ENCODE measurements at regions not wholly inside any gene's neighbourhood (a gene's known extent, or its start where the extent isn't known, plus 50 kb on each side); places are given as distances from the start of the nearest gene placed in this dataset.
A peak's percentile ranks its signal among the peaks of the same experiment; 100 is the strongest.

DNA sequence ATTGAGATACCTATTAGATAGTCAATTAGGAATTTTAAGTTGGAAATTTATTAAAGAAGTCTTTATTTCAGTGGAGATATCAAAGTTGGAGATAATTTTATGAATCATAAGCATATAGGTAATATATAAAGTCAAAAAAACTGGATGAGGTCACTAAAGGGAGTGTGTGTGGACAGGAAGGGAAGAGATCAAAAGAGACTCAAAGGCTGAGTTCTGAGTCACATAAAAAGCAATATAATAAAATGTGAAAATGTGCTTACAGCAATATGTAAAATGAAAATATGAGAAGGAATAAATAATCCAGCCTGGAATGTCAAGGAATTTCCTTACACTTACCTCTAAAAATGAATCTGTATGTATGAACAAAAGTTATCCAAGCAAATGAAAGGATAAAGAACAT, 583.3 kb upstream of the SORCS1 start:
- Mint-ChIP-seq H3K27ac (peak overlapping the region in 1 of 6 donors; percentile 16), H3K9me3 (peaks cover 0 to 20% (median 3%) of the 10 kb centered on the region in 7 donors), H3K27me3 (no peaks in the 10 kb centered on the region), H3K4me3 (no peak overlapping the region), H3K4me1 (no peaks in the 10 kb centered on the region), H3K36me3 (peaks cover 0 to 7% of the 10 kb centered on the region in 2 donors)
- no peak for ATAC-seq (ENCODE audit: low read depth in 2 of 2)
- no peak for DNase-seq

DNA sequence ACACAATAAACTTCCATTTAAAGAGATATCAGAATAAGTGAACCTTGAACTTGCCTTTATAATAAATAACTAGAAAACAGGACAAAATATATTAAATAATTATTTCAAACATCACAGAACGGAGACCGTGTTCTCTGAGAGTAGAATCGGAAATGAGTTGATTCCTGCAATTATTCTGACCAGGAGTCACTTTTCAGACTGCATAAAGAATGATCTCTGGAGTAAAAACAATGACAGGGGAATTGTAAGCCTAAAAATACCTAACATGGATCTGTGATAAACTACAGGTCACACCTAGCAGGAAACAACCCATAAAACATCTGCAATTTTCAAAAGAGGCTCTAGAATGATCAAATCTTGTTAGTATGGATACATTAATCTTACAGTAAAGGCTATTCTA, 577.5 kb upstream of the SORCS1 start:
- H3K4me3 Mint-ChIP-seq, result no peak overlapping the region
- no peak for ATAC-seq (ENCODE audit: low read depth in 2 of 2)

DNA sequence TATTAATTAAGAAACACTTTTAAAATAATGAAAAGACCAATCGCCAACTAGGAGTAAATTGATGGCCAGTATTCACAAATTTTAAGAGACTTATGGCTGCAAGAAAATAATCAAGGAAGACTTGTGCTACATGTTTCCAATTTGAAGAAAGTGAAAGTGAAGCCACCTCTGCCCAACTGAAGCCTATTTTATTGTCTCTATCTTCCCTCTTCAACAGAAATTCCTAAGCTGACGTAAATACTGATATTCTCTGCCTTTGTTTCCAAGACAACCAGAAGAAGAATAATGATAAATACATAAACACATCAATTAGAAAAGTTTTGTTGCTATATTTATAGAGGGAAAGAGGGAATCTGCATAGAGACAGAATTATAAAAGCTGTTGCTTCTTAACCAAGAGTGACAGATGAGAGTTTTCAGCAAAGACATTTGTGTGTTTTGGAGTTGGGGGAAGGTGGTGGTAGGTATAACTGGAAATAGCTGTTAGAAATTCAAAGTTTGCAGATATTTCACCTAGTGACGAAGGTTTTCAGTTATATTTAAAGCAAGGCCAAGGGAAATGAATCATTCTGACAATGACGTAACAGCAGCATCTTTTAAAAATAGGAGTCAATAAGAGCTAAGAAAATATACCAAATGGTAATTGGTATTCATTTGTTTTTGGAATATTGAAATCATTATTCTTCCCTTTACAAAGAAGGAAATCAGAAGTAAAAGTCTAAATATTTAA, 576.6 kb upstream of the SORCS1 start:
- no peak for ATAC-seq (ENCODE audit: low read depth in 2 of 2)
- Mint-ChIP-seq H3K27me3 (no peaks in the 10 kb centered on the region), H3K9me3 (peaks cover 0 to 28% (median 4%) of the 10 kb centered on the region in 7 donors), H3K4me3 (no peak overlapping the region), H3K4me1 (no peaks in the 10 kb centered on the region), H3K36me3 (no peaks in the 10 kb centered on the region), H3K27ac (peak overlapping the region in 1 of 6 donors; percentile 2)
- DNase-seq, result no peak

More for the DNA sequence above, 577.5 kb upstream of the SORCS1 start:
- Mint-ChIP-seq H3K4me1 (no peaks in the 10 kb centered on the region), H3K27me3 (no peaks in the 10 kb centered on the region), H3K36me3 (no peaks in the 10 kb centered on the region), H3K9me3 (peaks cover 0 to 28% (median 8%) of the 10 kb centered on the region in 7 donors), H3K27ac (no peak overlapping the region)
- DNase-seq, result no peak

DNA sequence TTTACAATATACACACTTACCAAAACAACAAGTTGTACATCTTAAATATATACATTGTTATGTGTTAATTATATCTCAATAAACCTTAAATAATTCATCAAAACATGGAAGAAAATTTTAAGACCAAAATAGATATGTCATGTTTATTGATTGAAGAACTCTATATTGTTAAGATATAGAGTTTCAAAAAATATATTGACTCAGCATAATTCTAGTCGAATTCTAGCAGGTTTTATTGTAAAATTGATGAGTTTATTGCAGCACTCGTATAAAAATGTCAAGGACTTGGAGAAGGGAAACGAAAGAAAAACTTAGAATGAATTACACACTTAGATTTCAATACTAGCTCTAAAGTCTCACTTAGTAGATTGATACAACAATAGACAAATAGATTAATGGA, 575.4 kb upstream of the SORCS1 start:
- ATAC-seq (ENCODE audit: low read depth in 2 of 2) (no peak), DNase-seq (no peak)
- Mint-ChIP-seq H3K9me3 (peaks cover 0 to 33% (median 9%) of the 10 kb centered on the region in 7 donors), H3K27me3 (no peaks in the 10 kb centered on the region), H3K4me1 (no peaks in the 10 kb centered on the region), H3K4me3 (no peak overlapping the region), H3K27ac (no peak overlapping the region), H3K36me3 (peaks cover 0 to 6% of the 10 kb centered on the region in 2 donors)

DNA sequence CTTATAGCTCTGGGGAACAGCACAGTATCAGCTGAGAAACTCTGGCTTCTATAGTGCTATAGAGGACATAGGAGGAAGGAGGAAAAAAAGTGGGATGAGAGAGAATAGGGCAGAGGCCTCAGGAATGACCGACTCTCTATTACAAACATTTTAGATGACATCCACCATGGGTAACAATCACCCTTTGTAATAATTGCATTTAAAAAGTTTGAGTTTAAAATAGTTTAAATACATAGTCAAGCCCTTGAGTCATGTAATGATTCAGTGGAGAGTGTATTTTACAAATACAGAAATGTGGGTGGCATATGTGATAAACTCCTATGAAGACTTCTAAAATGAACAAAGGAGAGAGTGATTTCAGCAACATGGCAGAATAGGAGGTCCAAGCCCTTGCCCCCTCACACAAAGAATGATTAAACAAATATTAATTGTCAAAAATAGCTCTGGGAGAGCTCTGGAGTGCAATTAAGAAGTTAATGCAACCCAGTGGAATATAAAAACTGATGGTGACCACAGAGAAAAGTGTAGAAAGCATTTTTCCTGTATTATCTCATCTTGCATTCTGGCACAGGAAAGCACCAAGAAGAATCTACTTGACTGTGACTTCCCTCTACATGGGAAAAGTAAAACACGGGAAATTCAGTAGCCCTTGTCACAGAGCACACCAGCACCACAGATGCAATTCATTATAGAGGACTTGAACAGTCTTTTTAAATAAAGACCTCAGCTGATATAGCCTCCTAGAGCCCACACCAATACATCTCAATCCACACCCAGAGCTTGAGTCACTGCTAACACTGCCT, 569.0 kb upstream of the SORCS1 start:
- Mint-ChIP-seq H3K27me3 (no peaks in the 10 kb centered on the region), H3K4me3 (no peak overlapping the region), H3K4me1 (no peaks in the 10 kb centered on the region), H3K27ac (no peak overlapping the region), H3K36me3 (peaks cover 7 to 24% of the 10 kb centered on the region in 2 donors), H3K9me3 (peaks cover 10 to 40% (median 17%) of the 10 kb centered on the region in 7 donors)
- ATAC-seq (ENCODE audit: low read depth in 2 of 2), result no peak
- DNase-seq, result no peak

DNA sequence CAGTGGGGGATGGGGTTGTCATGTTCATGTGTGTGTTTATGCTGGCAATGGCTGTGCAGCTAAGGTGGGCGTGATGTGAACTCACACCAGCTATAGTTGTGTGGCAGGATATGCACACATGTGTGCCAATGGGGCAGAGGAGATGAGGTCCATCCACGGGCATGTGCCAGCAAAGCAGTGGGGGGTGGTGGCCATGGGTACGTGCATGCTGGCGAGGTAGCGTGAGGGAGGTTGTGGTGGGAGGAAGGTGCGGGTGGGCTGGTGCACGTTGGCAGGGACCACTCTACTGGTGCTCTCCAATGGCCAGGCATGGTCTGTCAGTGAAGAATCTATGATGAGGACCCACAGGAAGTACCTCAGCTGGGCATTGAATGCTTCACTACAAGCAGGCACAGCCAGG, 567.5 kb upstream of the SORCS1 start:
- Mint-ChIP-seq H3K4me3 (no peak overlapping the region), H3K36me3 (peaks cover 7 to 24% of the 10 kb centered on the region in 2 donors), H3K27ac (no peak overlapping the region), H3K4me1 (no peaks in the 10 kb centered on the region), H3K9me3 (peaks cover 10 to 32% (median 16%) of the 10 kb centered on the region in 7 donors), H3K27me3 (no peaks in the 10 kb centered on the region)
- DNase-seq, result no peak
- no peak for ATAC-seq (ENCODE audit: low read depth in 2 of 2)

DNA sequence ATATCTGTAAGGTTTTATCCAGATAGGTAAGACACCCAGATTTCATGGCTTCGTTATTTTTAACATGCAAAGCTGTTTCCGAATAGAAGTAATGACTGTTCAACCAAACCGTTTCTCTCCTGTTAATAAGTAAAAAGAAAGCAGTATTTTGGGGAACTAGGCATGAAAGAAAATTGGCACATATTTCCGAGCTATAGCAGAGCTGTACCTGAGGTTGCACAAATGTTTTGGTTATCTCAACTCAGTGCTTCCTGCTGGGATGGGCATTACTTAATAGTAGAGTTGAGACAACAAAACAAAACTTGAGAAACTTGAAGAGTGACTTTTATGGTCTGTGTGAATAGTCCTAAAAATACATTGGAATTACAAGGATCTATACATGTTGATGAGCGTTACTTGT, 564.3 kb upstream of the SORCS1 start:
- Mint-ChIP-seq H3K27me3 (no peaks in the 10 kb centered on the region), H3K27ac (no peak overlapping the region), H3K4me1 (no peaks in the 10 kb centered on the region), H3K4me3 (peak overlapping the region in 1 of 8 donors; percentile 22), H3K36me3 (peaks cover under 1 to 8% of the 10 kb centered on the region in 2 donors), H3K9me3 (peaks cover 0 to 13% (median 8%) of the 10 kb centered on the region in 7 donors)
- no peak for DNase-seq
- ATAC-seq (ENCODE audit: low read depth in 2 of 2), result no peak

DNA sequence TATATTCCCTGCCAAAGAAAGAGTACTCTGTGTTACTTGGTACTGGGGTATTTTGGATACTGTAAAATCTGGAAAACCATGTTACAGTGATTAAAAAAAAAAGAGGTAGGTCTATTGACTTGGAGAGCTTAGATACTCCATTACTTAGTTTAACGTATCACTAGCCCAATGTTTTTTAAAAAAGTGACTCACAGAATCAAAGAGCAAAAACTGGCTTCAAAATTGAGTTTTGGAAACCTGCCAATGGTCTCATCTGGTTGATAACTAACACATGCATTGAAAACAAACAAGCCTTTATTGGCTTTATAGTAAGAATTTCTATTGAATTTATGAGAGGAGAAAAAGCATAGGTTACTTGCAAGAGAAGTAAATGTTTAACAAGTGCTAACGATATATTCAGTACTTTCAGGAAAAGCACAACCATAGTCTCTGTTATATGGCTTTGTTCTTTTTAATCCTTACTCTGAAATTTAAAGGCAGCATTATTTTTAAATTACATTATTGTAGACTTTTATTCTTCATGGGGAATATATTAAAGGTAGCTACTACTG, 563.3 kb upstream of the SORCS1 start:
- H3K27ac Mint-ChIP-seq, result no peak overlapping the region
- ATAC-seq (ENCODE audit: low read depth in 2 of 2) (no peak), DNase-seq (no peak)
- no peak overlapping the region for H3K4me3 Mint-ChIP-seq
- H3K27me3 Mint-ChIP-seq, result no peaks in the 10 kb centered on the region
- no peaks in the 10 kb centered on the region for H3K36me3 Mint-ChIP-seq
- no peaks in the 10 kb centered on the region for H3K4me1 Mint-ChIP-seq
- peaks cover 0 to 9% (median 3%) of the 10 kb centered on the region in 7 donors for H3K9me3 Mint-ChIP-seq

DNA sequence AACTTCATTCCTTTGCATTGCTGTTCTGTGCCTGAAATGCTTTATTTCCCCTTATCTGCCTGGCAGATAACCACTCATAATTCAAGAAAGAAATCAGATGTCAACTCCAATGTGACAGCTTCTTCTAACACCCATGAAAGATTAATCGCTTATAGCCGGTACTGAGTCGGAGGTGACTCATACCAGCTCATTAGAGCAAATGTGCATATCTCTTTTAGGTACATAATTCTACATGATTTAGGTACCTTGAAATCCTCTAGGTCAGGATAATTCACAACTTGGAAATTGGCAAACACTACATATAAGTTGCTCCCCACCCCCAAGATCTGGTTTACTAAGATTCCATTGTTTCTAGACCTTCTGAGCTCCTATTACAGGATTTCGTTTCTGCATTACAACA, 554.4 kb upstream of the SORCS1 start:
- Mint-ChIP-seq H3K9me3 (peaks cover 0 to 5% (median 2%) of the 10 kb centered on the region in 7 donors), H3K36me3 (no peaks in the 10 kb centered on the region), H3K4me1 (no peaks in the 10 kb centered on the region), H3K27ac (no peak overlapping the region), H3K27me3 (no peaks in the 10 kb centered on the region), H3K4me3 (no peak overlapping the region)
- DNase-seq, result no peak
- no peak for ATAC-seq (ENCODE audit: low read depth in 2 of 2)

DNA sequence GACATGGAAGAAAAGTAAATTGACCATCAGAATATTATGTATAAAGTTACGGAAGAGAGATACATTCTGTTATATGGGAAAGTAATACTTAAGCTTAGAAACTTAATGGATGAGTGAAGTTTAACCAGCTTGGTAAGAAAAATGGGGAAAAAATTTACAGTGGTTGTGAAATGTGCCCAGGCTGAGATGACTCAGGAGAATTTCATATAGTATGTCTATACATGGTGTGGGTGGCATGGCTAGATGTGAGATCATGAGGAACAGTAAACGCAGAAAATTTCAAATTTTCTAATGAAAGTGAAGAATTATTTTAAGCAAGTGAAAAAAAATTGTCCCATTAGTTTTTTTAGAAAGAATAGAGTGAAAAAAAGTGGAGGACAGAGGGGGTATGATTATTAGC, 552.5 kb upstream of the SORCS1 start:
- DNase-seq (no peak), ATAC-seq (ENCODE audit: low read depth in 2 of 2) (no peak)
- no peaks in the 10 kb centered on the region for H3K36me3 Mint-ChIP-seq
- no peaks in the 10 kb centered on the region for H3K4me1 Mint-ChIP-seq
- H3K27me3 Mint-ChIP-seq, result no peaks in the 10 kb centered on the region
- no peak overlapping the region for H3K27ac Mint-ChIP-seq
- H3K4me3 Mint-ChIP-seq, result no peak overlapping the region
- H3K9me3 Mint-ChIP-seq, result peaks cover 0 to 5% (median 1%) of the 10 kb centered on the region in 7 donors

DNA sequence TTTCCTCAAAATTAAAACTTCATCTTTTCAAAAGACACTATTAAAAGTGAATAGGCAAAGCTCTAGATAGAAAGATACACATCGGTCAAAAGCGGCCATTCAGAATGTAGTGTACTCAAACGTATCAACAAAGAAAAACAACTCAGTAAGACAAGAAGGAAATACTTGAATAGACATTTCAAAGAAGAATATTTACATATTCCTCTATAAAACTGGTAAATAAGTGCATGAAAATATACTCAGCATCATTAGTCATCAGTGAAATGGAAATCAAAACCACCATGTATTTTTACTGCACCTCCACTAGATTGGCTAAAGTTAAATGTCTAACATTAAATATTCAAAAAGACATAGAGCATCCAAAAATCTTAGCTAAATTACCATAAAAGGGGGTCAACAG, 551.1 kb upstream of the SORCS1 start:
- H3K36me3 Mint-ChIP-seq, result no peaks in the 10 kb centered on the region
- peaks cover 0 to 4% (median 2%) of the 10 kb centered on the region in 7 donors for H3K9me3 Mint-ChIP-seq
- peak overlapping the region in 1 of 6 donors; percentile 17 for H3K27ac Mint-ChIP-seq
- ATAC-seq (ENCODE audit: low read depth in 2 of 2) (no peak), DNase-seq (no peak)
- H3K4me3 Mint-ChIP-seq, result no peak overlapping the region
- H3K4me1 Mint-ChIP-seq, result no peaks in the 10 kb centered on the region
- no peaks in the 10 kb centered on the region for H3K27me3 Mint-ChIP-seq

DNA sequence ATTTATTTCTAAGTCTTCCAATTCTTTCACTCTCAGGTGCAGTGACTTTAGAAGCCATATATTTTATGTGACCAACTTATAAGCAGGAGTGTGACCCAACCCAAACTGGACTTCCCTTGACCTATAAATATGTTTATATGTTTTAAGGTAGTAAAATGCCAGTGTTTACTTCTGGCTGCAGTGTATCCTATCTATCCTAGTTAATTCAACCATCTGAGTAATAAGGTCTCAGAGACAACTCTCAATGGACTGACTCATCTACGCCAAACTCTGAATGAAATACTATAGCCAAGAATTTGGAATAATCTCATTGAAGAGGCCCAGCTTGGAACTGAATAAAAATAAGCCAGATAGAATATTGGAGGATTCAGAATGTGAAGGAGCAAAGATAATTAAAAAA, 544.5 kb upstream of the SORCS1 start:
- Mint-ChIP-seq H3K9me3 (peaks cover 0 to 2% (median 0%) of the 10 kb centered on the region in 7 donors), H3K4me3 (no peak overlapping the region), H3K4me1 (no peaks in the 10 kb centered on the region), H3K36me3 (no peaks in the 10 kb centered on the region), H3K27ac (no peak overlapping the region), H3K27me3 (no peaks in the 10 kb centered on the region)
- DNase-seq (no peak), ATAC-seq (ENCODE audit: low read depth in 2 of 2) (no peak)

DNA sequence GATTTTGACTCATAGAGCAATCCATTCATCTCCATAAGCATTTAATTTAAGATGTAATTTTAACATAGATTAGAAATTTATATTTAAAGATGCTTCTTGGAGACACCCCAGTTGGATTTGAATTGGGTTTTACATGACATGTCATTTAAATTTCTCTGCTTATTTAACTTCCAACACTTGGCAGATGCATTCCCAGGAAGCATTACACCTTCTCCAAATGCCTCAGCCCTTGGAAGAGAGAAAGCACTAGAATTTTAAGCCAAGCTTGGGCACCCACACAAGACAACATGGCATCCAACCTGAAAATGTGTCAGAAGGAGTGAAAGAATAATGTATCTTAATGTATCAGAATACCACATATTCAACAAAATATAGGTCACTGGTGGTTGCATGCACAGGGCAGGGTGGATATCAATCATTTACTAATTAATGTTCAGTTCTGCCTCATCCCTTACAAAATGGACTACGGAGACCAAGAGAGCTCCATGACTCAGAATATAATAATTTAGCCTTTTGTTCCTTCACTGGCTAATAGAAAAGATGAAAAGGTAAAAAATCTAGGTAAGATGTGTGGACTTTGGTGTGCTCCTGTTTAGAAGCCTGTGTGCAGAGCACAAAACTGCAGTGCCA, 541.7 kb upstream of the SORCS1 start:
- DNase-seq (no peak), ATAC-seq (ENCODE audit: low read depth in 2 of 2) (no peak)
- Mint-ChIP-seq H3K27me3 (no peaks in the 10 kb centered on the region), H3K36me3 (no peaks in the 10 kb centered on the region), H3K4me3 (no peak overlapping the region), H3K9me3 (peaks cover 0 to 2% (median 0%) of the 10 kb centered on the region in 7 donors), H3K27ac (no peak overlapping the region), H3K4me1 (no peaks in the 10 kb centered on the region)

All from naive B cell (primary cell).